NCI-H1105 treated with DMSO at 0.1 percent for 48 hours (cell line): ENCODE measurements at regions not wholly inside any gene's neighbourhood (a gene's known extent, or its start where the extent isn't known, plus 50 kb on each side); places are given as distances from the start of the nearest gene placed in this dataset.

ENCODE experiments used
- DNase-seq: peaks from one replicate; lab custom pipeline; 2025; lab: John Stamatoyannopoulos, UW

DNA sequence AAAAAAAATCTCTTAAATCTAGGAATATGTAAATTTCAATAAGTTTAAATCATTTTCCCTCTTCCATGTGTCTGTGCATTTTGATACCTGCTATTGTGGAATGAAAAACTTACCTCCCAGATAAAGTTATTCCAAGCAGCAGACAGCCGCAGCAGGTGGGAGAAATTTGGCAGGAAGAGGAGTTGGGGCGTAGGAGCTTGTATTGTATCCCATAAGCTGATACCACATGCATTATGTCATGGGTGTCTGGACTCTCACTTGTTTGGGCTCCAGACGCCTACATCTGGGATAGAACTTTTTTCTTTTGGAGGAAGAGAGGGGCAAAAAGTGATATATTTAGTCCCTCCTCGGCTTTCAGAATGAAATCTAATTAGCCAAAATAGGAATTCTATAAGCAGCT lies 59.3 kb upstream of the TCF4 start:
- DNase-seq, result no peak

- DNase-seq, result no peak
Measured at GRCh38 chr18:55642191-55642590, 54.2 kb upstream of the TCF4 start.

DNA sequence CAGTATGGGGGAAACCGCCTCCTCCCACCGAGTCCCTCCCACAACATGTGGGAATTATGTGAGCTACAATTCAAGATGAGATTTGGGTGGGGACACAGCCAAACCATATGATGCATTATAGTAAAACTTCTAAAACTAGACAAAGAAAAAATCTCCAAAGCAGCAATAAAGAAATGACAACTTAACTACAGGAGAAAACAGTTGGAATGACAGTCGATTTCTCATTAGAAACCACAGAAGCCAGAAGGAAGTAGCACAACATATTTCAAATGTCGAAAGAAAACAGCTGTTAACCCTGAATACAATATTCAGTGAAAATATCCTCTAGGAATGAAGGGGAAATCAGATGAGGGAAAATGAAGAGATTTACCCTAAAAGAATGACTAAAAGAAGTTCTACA lies 53.5 kb upstream of the TCF4 start:
- no peak for DNase-seq
